H1 (cell line): ENCODE measurements at regions not wholly inside any gene's neighbourhood (a gene's known extent, or its start where the extent isn't known, plus 50 kb on each side); places are given as distances from the start of the nearest gene placed in this dataset.

Experiments
- KDM5A ChIP-seq: fragments of 200-600 bp; IDR thresholded peaks from 2 replicates; pipeline ENCODE4 v1.7.1; 2012; ENCODE audit warnings: mild to moderate bottlenecking, low read length, inconsistent platforms, mixed read lengths
- POLR2AphosphoS5 ChIP-seq: IDR thresholded peaks from 2 replicates; pipeline ENCODE4 v1.6.1; 2011; ENCODE audit warnings: low read depth, low read length
- RBBP5 ChIP-seq: IDR thresholded peaks from 2 replicates; pipeline ENCODE4 v1.7.1; 2012; ENCODE audit warnings: low read depth, mild to moderate bottlenecking, inconsistent platforms, low read length, moderate library complexity, borderline replicate concordance
- SP1 ChIP-seq: IDR thresholded peaks from 2 replicates; pipeline ENCODE4 v1.6.1; 2011; ENCODE audit warnings: low read depth, low read length
- ZNF274 ChIP-seq: IDR thresholded peaks from 2 replicates; pipeline ENCODE4 v1.7.0; 2012; ENCODE audit warnings: low read length, borderline replicate concordance; ENCODE audit errors: extremely low read depth

GRCh38 chr6:169387809-169388383, 134.2 kb upstream of the THBS2 start (continued):
- TF ChIP-seq RBBP5 (no peak), SP1 (no peak), ZNF274 (no peak), KDM5A (no peak), POLR2AphosphoS5 (no peak)
